Aorta (tissue), 5 donors: ENCODE measurements at regions not wholly inside any gene's neighbourhood (a gene's known extent, or its start where the extent isn't known, plus 50 kb on each side); places are given as distances from the start of the nearest gene placed in this dataset.
"Not testable (repeated sequence)": the region's sequence is repeated elsewhere in the genome, so short reads cannot be mapped to it uniquely, and the experiment has no call there.

Source experiments
- ATAC-seq: fragments of 200-7000 bp; cut with Tn5 transposase; one replicate; pipeline ENCODE4 v1.9.1; 2022; ENCODE audit warnings: moderate library complexity; ENCODE audit not compliant: low FRiP score
- DNase-seq, 2 donors: peaks; one replicate each; pipeline ENCODE4 v3.0.0-alpha.2; 2020
- H3K27ac ChIP-seq, 2 donors: one replicate each; pipeline ENCODE4 v1.5.1; 2013; ENCODE audit warnings: low read length in 2 of 2, mild to moderate bottlenecking in 2 of 2, moderate library complexity in 2 of 2, control low read depth in 1 of 2, inconsistent platforms in 1 of 2, low read depth in 1 of 2
- H3K27me3 ChIP-seq, 2 donors: one replicate each; pipeline ENCODE4 v1.6.1; 2013; ENCODE audit warnings: control low read depth in 1 of 2, low read length in 1 of 2, mild to moderate bottlenecking in 1 of 2, moderate library complexity in 1 of 2; ENCODE audit not compliant: insufficient read depth in 2 of 2, control insufficient read depth in 1 of 2
- H3K36me3 ChIP-seq, 2 donors: one replicate each; pipeline ENCODE4 v1.6.1; 2013; ENCODE audit warnings: control low read depth in 1 of 2, low read length in 1 of 2, mild to moderate bottlenecking in 1 of 2; ENCODE audit not compliant: insufficient read depth in 2 of 2, control insufficient read depth in 1 of 2
- H3K4me1 ChIP-seq, 2 donors: one replicate each; pipeline ENCODE4 v1.6.1; 2013; ENCODE audit warnings: low read length in 2 of 2, control low read depth in 1 of 2, mild to moderate bottlenecking in 1 of 2, moderate library complexity in 1 of 2; ENCODE audit not compliant: insufficient read depth in 2 of 2, control insufficient read depth in 1 of 2
- H3K4me3 ChIP-seq, 2 donors: one replicate each; pipeline ENCODE4 v1.5.1; 2013; ENCODE audit warnings: low read length in 2 of 2, control low read depth in 1 of 2, mild to moderate bottlenecking in 1 of 2
- H3K9me3 ChIP-seq: one replicate; pipeline ENCODE4 v1.6.1; 2013; ENCODE audit warnings: mild to moderate bottlenecking, low read length; ENCODE audit not compliant: control insufficient read depth
- WGBS, 2 donors: extraction: QIAGEN DNeasy Blood & Tissue Kit; methylation state at CpG; one replicate each; pipeline ENCODE4 v1.1.7; 2013; 5-methylcytosine and 5-hydroxymethylcytosine counted together
- intact Hi-C, 2 donors: fragments of 100-400 bp; cut with DNase I; formaldehyde crosslinking; loops; one replicate each; pipeline versions ENCODE4 v1.14.2 to v1.15.0; 2022
- donor health status: healthy with polysubstance abuse.
- donor health status: Bipolar disorder and iron deficiency.
- donor health status: DM: no; HTN: no; CAD: no.
- donor health status: DM: no; HTN: no; CAD: no.
- donor health status: DM: yes; HTN: yes; CAD: no.

- H3K27me3 ChIP-seq: no peaks in the 10 kb centered on the region
- H3K4me1 ChIP-seq: no peaks in the 10 kb centered on the region
- H3K27ac ChIP-seq: no peak overlapping the region
- ATAC-seq (no peak), DNase-seq (no peak)
- H3K4me3 ChIP-seq: no peak overlapping the region
- 9% methylated on average over 26 of the region's 26 CpGs for WGBS, 2 donors
- no peaks in the 10 kb centered on the region for H3K9me3 ChIP-seq
- H3K36me3 ChIP-seq: no peaks in the 10 kb centered on the region
- intact Hi-C loops: no loop called here
Measured at GRCh38 chr22:25281675-25282345, 62.4 kb downstream of the CRYBB2 start.

DNA sequence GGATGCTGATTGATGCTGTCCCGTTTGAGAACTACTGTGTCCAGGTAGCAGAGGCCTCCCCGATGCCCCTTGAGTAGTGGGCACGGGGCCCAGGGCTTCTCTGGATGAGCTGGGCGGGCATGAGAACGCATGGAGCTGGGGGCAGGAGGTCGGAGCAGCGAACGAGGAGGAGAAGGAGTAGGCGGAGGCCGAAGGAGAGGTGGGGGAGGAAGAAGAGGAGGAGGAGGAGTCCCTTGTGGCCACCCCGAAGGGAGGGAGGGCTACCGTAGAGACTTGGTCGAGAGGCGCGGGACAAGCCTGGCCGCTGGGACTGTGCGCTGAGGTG, 62.9 kb downstream of the CRYBB2 start:
- H3K4me3 ChIP-seq: no peak overlapping the region
- intact Hi-C loops: no loop called here
- no peaks in the 10 kb centered on the region for H3K4me1 ChIP-seq
- H3K27ac ChIP-seq: no peak overlapping the region
- WGBS, 2 donors: 0 to 1% methylated on average over 16 to 17 of the region's 17 CpGs
- no peaks in the 10 kb centered on the region for H3K27me3 ChIP-seq
- ATAC-seq (no peak), DNase-seq (no peak)
- no peaks in the 10 kb centered on the region for H3K9me3 ChIP-seq
- H3K36me3 ChIP-seq: no peaks in the 10 kb centered on the region

- intact Hi-C loops: no loop called here
- ATAC-seq: no peak
- Histone ChIP-seq H3K27ac (no peak overlapping the region), H3K4me1 (no peaks in the 10 kb centered on the region), H3K36me3 (no peaks in the 10 kb centered on the region), H3K27me3 (no peaks in the 10 kb centered on the region), H3K4me3 (no peak overlapping the region), H3K9me3 (no peaks in the 10 kb centered on the region)
- DNase-seq: no peak
- 1% methylated on average over 62 to 91 of the region's 91 CpGs for WGBS, 2 donors
Measured at GRCh38 chr22:25282671-25283561, 63.5 kb downstream of the CRYBB2 start.

DNA sequence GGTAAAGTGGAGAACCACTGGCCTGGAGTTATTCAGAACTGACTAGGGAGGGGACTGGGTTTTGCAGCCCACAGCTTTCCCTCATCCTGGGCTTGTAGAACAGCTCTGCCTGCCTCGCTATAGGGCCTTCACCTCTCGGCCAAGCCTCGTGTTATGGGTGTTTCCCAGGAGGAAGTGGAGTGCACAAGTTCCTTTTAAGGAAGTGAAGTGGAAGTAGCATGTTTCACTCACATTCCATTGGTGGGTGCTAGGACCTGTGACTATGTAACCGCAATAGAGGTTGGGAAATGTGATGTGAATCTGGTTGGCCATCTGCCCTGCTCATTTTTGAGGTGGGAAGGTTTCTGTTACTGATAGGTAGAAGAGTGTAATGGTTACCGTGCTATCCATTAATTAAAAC, 69.0 kb downstream of the CRYBB2 start:
- ATAC-seq, DNase-seq, H3K4me1 ChIP-seq, H3K27me3 ChIP-seq, H3K4me3 ChIP-seq, H3K27ac ChIP-seq, H3K9me3 ChIP-seq, intact Hi-C loops, H3K36me3 ChIP-seq: not testable (repeated sequence)
- 55 to 72% methylated on average over 2 to 5 of the region's 5 CpGs for WGBS, 2 donors

DNA sequence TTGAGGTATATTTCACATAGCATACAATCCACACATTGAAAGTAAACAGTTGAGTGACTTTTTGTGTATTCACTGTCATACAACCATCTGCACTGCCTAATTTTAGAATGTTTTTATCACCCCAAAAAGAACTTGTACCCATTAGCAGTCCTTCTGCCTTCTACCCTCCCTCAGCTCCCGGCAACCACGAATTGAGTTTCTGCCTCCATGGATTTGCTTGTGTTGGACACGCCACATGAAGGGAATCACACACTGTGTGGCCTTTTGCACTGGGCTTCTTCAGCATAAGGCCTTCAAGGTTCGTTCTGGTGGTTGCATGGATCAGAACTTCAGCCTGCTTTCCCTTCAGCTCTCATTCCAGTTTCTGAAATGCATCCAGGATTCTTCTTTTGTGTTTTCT, 82.5 kb downstream of the CRYBB2 start:
- 70 to 73% methylated on average over 4 of the region's 4 CpGs for WGBS, 2 donors
- intact Hi-C loops: not testable (repeated sequence)

DNA sequence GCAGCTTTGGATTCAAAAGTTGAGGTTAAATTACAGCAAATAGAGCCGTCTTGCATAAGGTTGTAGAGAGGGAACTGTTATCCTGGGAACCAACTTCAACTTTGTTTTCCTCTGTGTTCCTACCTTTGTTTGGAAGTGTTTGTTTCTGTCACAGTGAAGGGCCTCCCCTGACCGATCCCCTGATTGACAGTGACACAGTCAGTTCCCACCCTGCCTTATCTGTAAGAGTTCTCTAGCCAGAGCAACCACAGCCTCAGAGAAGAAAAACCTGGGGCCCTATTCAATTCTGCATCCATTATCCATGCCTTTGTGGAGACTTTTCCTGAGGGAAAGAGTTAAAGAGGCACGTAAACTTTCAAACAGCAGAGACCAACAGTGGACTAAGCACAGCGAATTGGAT, 90.1 kb downstream of the CRYBB2 start:
- H3K4me3 ChIP-seq, H3K27ac ChIP-seq, H3K9me3 ChIP-seq, intact Hi-C loops, H3K4me1 ChIP-seq, ATAC-seq, H3K27me3 ChIP-seq, DNase-seq, H3K36me3 ChIP-seq: not testable (repeated sequence)
- WGBS, 2 donors: 22 to 25% methylated on average over 1 of the region's 4 CpGs

More for the DNA sequence above, 82.5 kb downstream of the CRYBB2 start:
- not testable (repeated sequence) for DNase-seq, H3K27me3 ChIP-seq, H3K4me1 ChIP-seq, H3K36me3 ChIP-seq, H3K4me3 ChIP-seq, H3K9me3 ChIP-seq, ATAC-seq, H3K27ac ChIP-seq

GRCh38 chr22:25311924-25312323, 92.5 kb downstream of the CRYBB2 start:
- H3K9me3 ChIP-seq, H3K27me3 ChIP-seq, ATAC-seq, H3K4me3 ChIP-seq, intact Hi-C loops, H3K27ac ChIP-seq, DNase-seq, H3K36me3 ChIP-seq, H3K4me1 ChIP-seq: not testable (repeated sequence)
- WGBS, 2 donors: 33 to 75% methylated on average over 1 to 2 of the region's 5 CpGs

DNA sequence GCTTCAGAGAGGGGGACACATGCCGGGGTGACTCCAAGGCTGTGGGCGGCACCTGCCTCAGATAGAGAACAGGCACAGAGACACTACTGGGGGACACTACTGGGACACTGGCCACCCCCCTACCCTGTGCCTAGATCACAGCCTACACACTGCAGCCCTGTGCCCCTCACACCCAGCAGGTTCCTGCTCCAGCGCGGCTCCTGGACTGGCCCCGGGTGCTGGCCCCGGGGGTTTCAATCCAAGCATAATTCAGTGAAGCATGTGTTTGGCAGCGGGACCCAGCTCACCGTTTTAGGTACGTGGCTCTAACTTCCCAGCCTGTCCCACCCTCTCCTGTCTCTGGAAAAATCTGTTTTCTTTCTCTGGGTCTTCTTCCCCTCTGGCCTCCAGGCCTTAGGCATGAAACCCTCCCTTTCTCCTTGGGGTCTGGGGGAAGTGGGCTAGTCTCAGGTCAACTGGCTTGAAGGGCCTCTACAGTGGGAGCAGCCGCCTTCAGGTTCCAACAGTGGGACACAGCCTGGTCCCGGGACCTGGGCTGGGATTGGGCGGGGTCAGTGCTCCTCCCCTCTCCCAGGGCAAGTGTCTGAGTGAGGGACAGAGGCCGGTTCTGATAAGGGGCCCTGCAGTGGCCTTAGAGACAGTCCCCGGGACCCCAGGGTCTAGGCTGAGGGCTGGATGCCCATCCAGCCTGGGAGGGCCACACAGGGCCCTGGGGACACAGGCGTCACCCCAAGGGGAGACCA, 98.8 kb downstream of the CRYBB2 start:
- no peak for DNase-seq
- Histone ChIP-seq H3K4me3 (no peak overlapping the region), H3K4me1 (no peaks in the 10 kb centered on the region), H3K36me3 (no peaks in the 10 kb centered on the region), H3K27me3 (no peaks in the 10 kb centered on the region), H3K9me3 (no peaks in the 10 kb centered on the region), H3K27ac (no peak overlapping the region)
- intact Hi-C loops: no loop called here
- WGBS, 2 donors: 76 to 79% methylated on average over 14 to 15 of the region's 15 CpGs
- ATAC-seq: no peak
